Hepatocyte (in vitro differentiated cells): ENCODE measurements at regions not wholly inside any gene's neighbourhood (a gene's known extent, or its start where the extent isn't known, plus 50 kb on each side); places are given as distances from the start of the nearest gene placed in this dataset.

Experiments used
- CTCF ChIP-seq: fragments of 200-600 bp; sonication (generic); IDR thresholded peaks from 2 replicates; pipeline ENCODE4 v1.5.1; 2016; ENCODE audit warnings: antibody characterized with exemption, mild to moderate bottlenecking; ENCODE audit not compliant: poor library complexity
- EZH2phosphoT487 ChIP-seq: fragments of 200-600 bp; sonication (generic); IDR thresholded peaks from one replicate; pipeline ENCODE4 v1.6.1; 2018; ENCODE audit warnings: antibody characterized with exemption, mild to moderate bottlenecking, low read depth, moderate library complexity; ENCODE audit not compliant: unreplicated experiment, severe bottlenecking

DNA sequence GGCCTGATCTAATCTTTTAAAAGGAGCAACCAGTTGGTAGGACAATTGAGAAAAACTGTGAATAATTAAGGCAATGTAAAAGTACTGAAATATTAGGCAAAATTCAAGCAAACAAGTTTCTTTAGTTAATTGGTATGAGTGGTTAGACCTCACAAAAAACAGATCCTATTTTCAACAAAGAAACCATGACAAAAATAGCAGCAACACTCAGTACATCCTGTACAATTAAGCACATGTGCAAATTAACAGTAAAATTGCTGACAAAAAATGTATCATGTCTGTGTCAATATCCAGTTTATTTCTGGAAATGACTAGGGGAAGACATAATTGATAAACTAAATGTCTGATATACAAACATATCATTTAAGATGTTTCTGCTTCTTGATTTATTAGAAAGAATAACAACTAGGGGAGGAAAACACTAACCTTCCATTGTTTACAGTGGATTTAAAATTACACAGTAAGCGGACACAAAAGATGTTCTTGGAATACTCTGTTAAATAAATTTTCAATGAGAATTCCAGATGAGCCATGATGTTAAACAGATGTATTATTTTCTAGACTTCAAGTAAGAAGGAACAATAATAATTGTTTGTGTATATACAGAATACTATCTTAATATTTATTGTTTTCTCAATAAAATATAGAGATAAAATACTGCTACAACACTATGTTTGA, 638.9 kb downstream of the SPRY1 start:
- no peak for TF ChIP-seq CTCF
- TF ChIP-seq EZH2phosphoT487 = no peak
